SK-N-SH (cell line): ENCODE measurements at regions not wholly inside any gene's neighbourhood (a gene's known extent, or its start where the extent isn't known, plus 50 kb on each side); places are given as distances from the start of the nearest gene placed in this dataset.

Experiments used
- CTCF ChIA-PET: fragments of 300-600, 350-600 bp; formaldehyde crosslinking; extraction: SDS; loops from one replicate; lab custom pipeline; 2021; lab: Yijun Ruan, JAX
- POLR2A ChIA-PET: fragments of 350-600 bp; sonication (Branson Sonifier 250); formaldehyde crosslinking; extraction: SDS; loops from one replicate; lab custom pipeline; 2020; ENCODE audit warnings: antibody characterized with exemption, inconsistent platforms; lab: Yijun Ruan, JAX
- DNase-seq: peaks from one replicate; pipeline ENCODE4 v3.0.0; 2012
- H2AFZ ChIP-seq: fragments of 200-600 bp; sonication (generic); 2 replicates; pipeline ENCODE4 v1.8.1; 2016; ENCODE audit warnings: antibody characterized with exemption, mild to moderate bottlenecking, low read depth
- H3F3A ChIP-seq: fragments of 200-600 bp; sonication (generic); replicated peaks from 2 replicates; pipeline ENCODE3; 2016; ENCODE audit warnings: antibody characterized with exemption, mild to moderate bottlenecking; ENCODE audit not compliant: insufficient read depth
- H3K27ac ChIP-seq, 2 experiments: fragments of 200-500 bp in 1 of 2; fragments of 200-600 bp in 1 of 2; sonication (Bioruptor generic) in 1 of 2; sonication (generic), shearing (Covaris generic) in 1 of 2; 2 replicates each; pipeline versions ENCODE4 v1.5.1 to v1.6.1; 2014 to 2016; ENCODE audit warnings: low read depth in 2 of 2, inconsistent platforms in 1 of 2, low read length in 1 of 2, mild to moderate bottlenecking in 1 of 2, mixed read lengths in 1 of 2
- H3K27me3 ChIP-seq: fragments of 200-600 bp; sonication (generic), shearing (Covaris generic); 2 replicates; pipeline ENCODE4 v1.6.1; 2016; ENCODE audit warnings: mixed run types; ENCODE audit not compliant: insufficient read depth
- H3K36me3 ChIP-seq, 2 experiments: fragments of 200-500 bp in 1 of 2; fragments of 200-600 bp in 1 of 2; sonication (Bioruptor generic) in 1 of 2; sonication (generic) in 1 of 2; replicated peaks in 1 of 2; 2 replicates each; pipeline versions ENCODE3 to v1.5.1; 2014 to 2016; ENCODE audit warnings: low read length in 1 of 2, mild to moderate bottlenecking in 1 of 2; ENCODE audit not compliant: insufficient read depth in 2 of 2, control insufficient read depth in 1 of 2
- H3K4me1 ChIP-seq, 2 experiments: fragments of 200-500 bp in 1 of 2; fragments of 200-600 bp in 1 of 2; sonication (Bioruptor generic) in 1 of 2; sonication (generic), shearing (Covaris generic) in 1 of 2; 2 replicates each; pipeline versions ENCODE4 v1.5.1 to v1.6.1; 2014 to 2016; ENCODE audit warnings: low read depth in 1 of 2, low read length in 1 of 2, mixed run types in 1 of 2; ENCODE audit not compliant: insufficient read depth in 2 of 2, control insufficient read depth in 1 of 2
- H3K4me2 ChIP-seq: fragments of 200-600 bp; sonication (generic), shearing (Covaris generic); 2 replicates; pipeline ENCODE4 v1.6.1; 2017; ENCODE audit warnings: mixed run types
- H3K4me3 ChIP-seq, 2 experiments: fragments of 200-500 bp in 1 of 2; fragments of 200-600 bp in 1 of 2; sonication (Bioruptor generic) in 1 of 2; sonication (generic), shearing (Covaris generic) in 1 of 2; 2 replicates each; pipeline versions ENCODE4 v1.5.1 to v1.8.1; 2014 to 2016; ENCODE audit warnings: low read depth in 2 of 2, inconsistent platforms in 1 of 2, low read length in 1 of 2, mild to moderate bottlenecking in 1 of 2, mixed read lengths in 1 of 2, moderate library complexity in 1 of 2
- H3K79me2 ChIP-seq: fragments of 200-600 bp; sonication (generic); 2 replicates; pipeline ENCODE4 v1.8.1; 2017; ENCODE audit warnings: mild to moderate bottlenecking; ENCODE audit not compliant: insufficient read depth
- H3K9ac ChIP-seq: fragments of 200-600 bp; sonication (generic); 2 replicates; pipeline ENCODE4 v1.6.1; 2017; ENCODE audit warnings: mixed run types
- H3K9me2 ChIP-seq: fragments of 200-600 bp; sonication (generic); 2 replicates; pipeline ENCODE4 v1.6.1; 2017; ENCODE audit warnings: mixed run types
- H3K9me3 ChIP-seq: fragments of 200-600 bp; sonication (generic); 2 replicates; pipeline ENCODE4 v1.6.1; 2017; ENCODE audit warnings: mixed run types, mild to moderate bottlenecking, moderate library complexity
- H4K20me1 ChIP-seq: fragments of 200-600 bp; sonication (generic); 2 replicates; pipeline ENCODE4 v1.6.1; 2017; ENCODE audit warnings: mild to moderate bottlenecking, mixed run types; ENCODE audit not compliant: insufficient read depth
- CHD2 ChIP-seq: fragments of 150-350 bp; IDR thresholded peaks from 2 replicates; pipeline ENCODE4 v1.6.1; 2018; ENCODE audit warnings: low read length; ENCODE audit not compliant: partially characterized antibody
- ELF1 ChIP-seq: IDR thresholded peaks from 2 replicates; pipeline ENCODE4 v1.4.0; 2012
- EZH2phosphoT487 ChIP-seq: fragments of 200-600 bp; sonication (generic); IDR thresholded peaks from 2 replicates; pipeline ENCODE4 v1.6.1; 2017; ENCODE audit warnings: low read depth, mixed run types, mild to moderate bottlenecking, antibody characterized with exemption, moderate library complexity, borderline replicate concordance
- FOXJ3 ChIP-seq: sonication (generic); formaldehyde crosslinking; IDR thresholded peaks from 2 replicates; pipeline ENCODE4 v1.5.1; 2020; ENCODE audit warnings: mild to moderate bottlenecking, missing genetic modification reagents
- GATA2 ChIP-seq: sonication (generic); formaldehyde crosslinking; IDR thresholded peaks from 2 replicates; pipeline ENCODE4 v1.5.0; 2020; ENCODE audit warnings: mild to moderate bottlenecking, missing genetic modification reagents
- MEF2A ChIP-seq: IDR thresholded peaks from 2 replicates; pipeline ENCODE4 v1.4.0; 2012; ENCODE audit warnings: low read depth, borderline replicate concordance
- NFIC ChIP-seq: IDR thresholded peaks from 2 replicates; pipeline ENCODE4 v1.4.0; 2012; ENCODE audit warnings: borderline replicate concordance
- NRF1 ChIP-seq: IDR thresholded peaks from 2 replicates; pipeline ENCODE4 v1.6.1; 2012; ENCODE audit warnings: low read depth, mild to moderate bottlenecking, low read length
- POLR2AphosphoS5 ChIP-seq: IDR thresholded peaks from 2 replicates; pipeline ENCODE4 v1.6.1; 2012; ENCODE audit warnings: low read depth, low read length
- RCOR1 ChIP-seq: fragments of 150-350 bp; IDR thresholded peaks from 2 replicates; pipeline ENCODE4 v1.6.1; 2017; ENCODE audit warnings: antibody characterized with exemption, low read length
- REST ChIP-seq: IDR thresholded peaks from 2 replicates; pipeline ENCODE4 v1.6.1; 2012; ENCODE audit warnings: mild to moderate bottlenecking, low read depth, low read length, moderate library complexity
- TEAD4 ChIP-seq: IDR thresholded peaks from 2 replicates; pipeline ENCODE4 v1.4.0; 2012; ENCODE audit warnings: mild to moderate bottlenecking, borderline replicate concordance; ENCODE audit not compliant: insufficient read depth
- USF1 ChIP-seq: IDR thresholded peaks from 2 replicates; pipeline ENCODE4 v1.4.0; 2012; ENCODE audit warnings: low read depth, borderline replicate concordance
- USF2 ChIP-seq: fragments of 150-350 bp; IDR thresholded peaks from 2 replicates; pipeline ENCODE4 v1.6.1; 2017; ENCODE audit warnings: antibody characterized with exemption, low read length, low read depth, borderline replicate concordance
- WGBS: methylation state at CpG from one replicate; pipeline ENCODE4 v1.1.6; 2017; ENCODE audit warnings: low lambda C conversion rate; 5-methylcytosine and 5-hydroxymethylcytosine counted together
- TF ChIP-seq, protein P1 (sequence below): fragments of 150-350 bp; IDR thresholded peaks from 2 replicates; pipeline ENCODE4 v1.6.1; 2016; ENCODE audit warnings: mild to moderate bottlenecking, low read depth, low read length

- no peaks in the 10 kb centered on the region for H4K20me1 ChIP-seq
- no peak for DNase-seq
- ChIA-PET POLR2A (no interaction called here), CTCF (no interaction called here)
- no peak overlapping the region for H3K4me2 ChIP-seq
- no peaks in the 10 kb centered on the region for H3K27me3 ChIP-seq
- H3K27ac ChIP-seq: no peak overlapping the region
- H3K9me2 ChIP-seq: no peaks in the 10 kb centered on the region
- no peaks in the 10 kb centered on the region for H3K79me2 ChIP-seq
- H3K9me3 ChIP-seq: no peaks in the 10 kb centered on the region
- H2AFZ ChIP-seq: no peak overlapping the region
- no peaks in the 10 kb centered on the region for H3K4me1 ChIP-seq
- H3F3A ChIP-seq: no peaks in the 10 kb centered on the region
- TF ChIP-seq NRF1: no peak
- no peak for TF ChIP-seq CHD2
- no peak for TF ChIP-seq MEF2A
- no peak for TF ChIP-seq ELF1
- TF ChIP-seq GATA2 (CRISPR knock-in tag): no peak
- no peak for TF ChIP-seq USF1
- no peaks in the 10 kb centered on the region for H3K36me3 ChIP-seq
- WGBS: 23% methylated on average over 7 of the region's 7 CpGs
- H3K4me3 ChIP-seq: no peak overlapping the region
- no peak overlapping the region for H3K9ac ChIP-seq
These were observed 179.5 kb upstream of the SYNDIG1 start for GRCh38 chr20:24289737-24290481.

DNA sequence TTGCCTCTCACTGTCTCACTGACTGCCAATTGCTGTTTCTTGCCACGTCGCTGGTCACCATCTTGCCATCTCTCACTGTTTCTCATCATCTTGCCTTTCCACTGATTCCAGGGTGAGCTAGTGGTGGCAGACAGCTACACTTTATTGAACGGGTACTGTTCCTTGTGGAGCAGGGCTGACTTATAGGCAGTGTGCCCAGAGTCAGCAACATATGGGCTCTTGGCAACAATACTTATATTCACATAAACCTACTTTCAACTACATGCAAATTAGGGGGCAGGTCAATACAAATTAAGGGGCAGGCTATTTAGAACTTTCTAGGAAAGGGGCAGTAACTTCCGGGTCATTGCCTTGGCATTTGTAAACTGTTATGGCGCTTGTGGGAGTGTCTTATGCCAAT is 186.2 kb upstream of the SYNDIG1 start:
- H3K36me3 ChIP-seq: no peaks in the 10 kb centered on the region
- H3K79me2 ChIP-seq: no peaks in the 10 kb centered on the region
- DNase-seq: no peak
- H4K20me1 ChIP-seq: no peaks in the 10 kb centered on the region
- no peak overlapping the region for H3K27ac ChIP-seq
- ChIA-PET CTCF (interaction anchor here (1.0 to 1.2 kb wide), 2 partner anchors 9 to 27 kb away, joined by 3 to 4 read pairs; no protein-coding TSS in a partner anchor), POLR2A (no interaction called here)
- no peak overlapping the region for H3K9ac ChIP-seq
- H3K4me2 ChIP-seq: no peak overlapping the region
- H3K4me1 ChIP-seq: no peaks in the 10 kb centered on the region
- no peak overlapping the region for H2AFZ ChIP-seq
- H3K4me3 ChIP-seq: no peak overlapping the region
- H3F3A ChIP-seq: no peaks in the 10 kb centered on the region
- H3K9me3 ChIP-seq: no peaks in the 10 kb centered on the region
- TF ChIP-seq NFIC: no peak
- TF ChIP-seq TEAD4: no peak
- no peak for TF ChIP-seq POLR2AphosphoS5
- TF ChIP-seq EZH2phosphoT487: no peak
- TF ChIP-seq ELF1: no peak
- no peak for TF ChIP-seq FOXJ3 (CRISPR knock-in tag)
- TF ChIP-seq RCOR1: no peak
- no peak for TF ChIP-seq USF2
- TF ChIP-seq REST: no peak
- TF ChIP-seq, protein P1, sequence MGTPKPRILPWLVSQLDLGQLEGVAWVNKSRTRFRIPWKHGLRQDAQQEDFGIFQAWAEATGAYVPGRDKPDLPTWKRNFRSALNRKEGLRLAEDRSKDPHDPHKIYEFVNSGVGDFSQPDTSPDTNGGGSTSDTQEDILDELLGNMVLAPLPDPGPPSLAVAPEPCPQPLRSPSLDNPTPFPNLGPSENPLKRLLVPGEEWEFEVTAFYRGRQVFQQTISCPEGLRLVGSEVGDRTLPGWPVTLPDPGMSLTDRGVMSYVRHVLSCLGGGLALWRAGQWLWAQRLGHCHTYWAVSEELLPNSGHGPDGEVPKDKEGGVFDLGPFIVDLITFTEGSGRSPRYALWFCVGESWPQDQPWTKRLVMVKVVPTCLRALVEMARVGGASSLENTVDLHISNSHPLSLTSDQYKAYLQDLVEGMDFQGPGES: no peak
- H3K27me3 ChIP-seq: no peaks in the 10 kb centered on the region
- WGBS: 11% methylated on average over 5 of the region's 5 CpGs
- H3K9me2 ChIP-seq: no peaks in the 10 kb centered on the region
